Endothelial cell of umbilical vein (primary cell): ENCODE measurements at regions not wholly inside any gene's neighbourhood (a gene's known extent, or its start where the extent isn't known, plus 50 kb on each side); places are given as distances from the start of the nearest gene placed in this dataset.

Experiments used
- CTCF ChIP-seq, 2 donors: IDR thresholded peaks; 1 replicate in 1 of 2; 2 replicates in 1 of 2; pipeline ENCODE4 v1.5.1; 2011; ENCODE audit warnings: low read length in 2 of 2, mild to moderate bottlenecking in 2 of 2, moderate library complexity in 2 of 2, control low read depth in 1 of 2, inconsistent platforms in 1 of 2, low read depth in 1 of 2; ENCODE audit not compliant: insufficient read depth in 1 of 2; ENCODE audit errors: extremely low read depth in 1 of 2
- EZH2 ChIP-seq: IDR thresholded peaks from 2 replicates; pipeline ENCODE4 v1.6.1; 2012; ENCODE audit warnings: borderline replicate concordance, low read depth, mild to moderate bottlenecking, moderate library complexity, low read length, inconsistent platforms; ENCODE audit not compliant: severe bottlenecking
- FOS ChIP-seq: IDR thresholded peaks from 2 replicates; pipeline ENCODE4 v1.6.1; 2011; ENCODE audit warnings: mild to moderate bottlenecking, low read length, moderate library complexity, borderline replicate concordance; ENCODE audit not compliant: insufficient read depth
- GATA2 ChIP-seq: IDR thresholded peaks from 2 replicates; pipeline ENCODE4 v1.7.0; 2011; ENCODE audit warnings: low read depth, mild to moderate bottlenecking, moderate library complexity, mixed read lengths, low read length; ENCODE audit not compliant: insufficient read length, insufficient read depth
- JUN ChIP-seq: IDR thresholded peaks from 2 replicates; pipeline ENCODE4 v1.6.1; 2011; ENCODE audit warnings: borderline replicate concordance, low read depth; ENCODE audit not compliant: insufficient read length, insufficient read depth
- MAX ChIP-seq: IDR thresholded peaks from 2 replicates; pipeline ENCODE4 v1.6.1; 2011; ENCODE audit not compliant: insufficient read depth, insufficient read length
- MYC ChIP-seq: IDR thresholded peaks from one replicate; pipeline ENCODE4 v1.6.1; 2011; ENCODE audit warnings: mild to moderate bottlenecking, low read depth, low read length
- POLR2A ChIP-seq: IDR thresholded peaks from 2 replicates; pipeline ENCODE4 v1.6.1; 2012; ENCODE audit warnings: low read depth, mild to moderate bottlenecking, control low read depth, low read length
- POLR2AphosphoS5 ChIP-seq: IDR thresholded peaks from 2 replicates; pipeline ENCODE4 v1.6.1; 2012; ENCODE audit warnings: low read depth, mild to moderate bottlenecking, control low read depth, low read length, moderate library complexity; ENCODE audit not compliant: insufficient read depth

GRCh38 chr6:40187535-40188144 lies 253.4 kb upstream of the MOCS1 start:
- TF ChIP-seq CTCF (IDR thresholded peaks at IDR 0.05; ENCODE audit: extremely low read depth in 1 of 2, insufficient read depth in 1 of 2, low read depth in 1 of 2, low read length in 2 of 2) (no peak), MYC (no peak), GATA2 (no peak), POLR2A (no peak), JUN (no peak), EZH2 (no peak), POLR2AphosphoS5 (no peak), FOS (no peak), MAX (no peak)
